GM12873 (cell line): ENCODE measurements at regions not wholly inside any gene's neighbourhood (a gene's known extent, or its start where the extent isn't known, plus 50 kb on each side); places are given as distances from the start of the nearest gene placed in this dataset.

Experiments used
- CTCF ChIP-seq: IDR thresholded peaks from 2 replicates; pipeline ENCODE4 v1.5.1; 2012; ENCODE audit warnings: low read depth, mild to moderate bottlenecking, moderate library complexity, low read length, control low read depth; ENCODE audit not compliant: insufficient read depth; ENCODE audit errors: missing control alignments

GRCh38 chr2:180077295-180077906 is 70.3 kb upstream of the CWC22 start:
- TF ChIP-seq CTCF, result peak; percentile 52

GRCh38 chr2:180075870-180076269 is 68.8 kb upstream of the CWC22 start:
- TF ChIP-seq CTCF, result no peak

- TF ChIP-seq CTCF, result no peak
Observed at GRCh38 chr2:180071797-180072196, 64.7 kb upstream of the CWC22 start.

GRCh38 chr2:180063494-180064092 is 56.5 kb upstream of the CWC22 start:
- TF ChIP-seq CTCF, result no peak

GRCh38 chr2:180062178-180062577 is 55.1 kb upstream of the CWC22 start:
- TF ChIP-seq CTCF, result no peak

GRCh38 chr2:180061546-180061945 is 54.4 kb upstream of the CWC22 start:
- no peak for TF ChIP-seq CTCF

GRCh38 chr2:180061085-180061484 is 54.0 kb upstream of the CWC22 start:
- TF ChIP-seq CTCF, result no peak

- TF ChIP-seq CTCF, result no peak
Observed at GRCh38 chr2:180058993-180059392, 51.9 kb upstream of the CWC22 start.
